ENCODE measurements at regions not wholly inside any gene's neighbourhood (a gene's known extent, or its start where the extent isn't known, plus 50 kb on each side); places are given as distances from the start of the nearest gene placed in this dataset.

- Histone ChIP-seq H3K27me3 (no peaks in the 10 kb centered on the region), H3K27ac (no peak overlapping the region), H3K4me3 (replicated peaks in 1 of 3) (no peak overlapping the region), H3K4me1 (no peaks in the 10 kb centered on the region), H3K36me3 (no peaks in the 10 kb centered on the region), H3K9me3 (no peaks in the 10 kb centered on the region)
- DNase-seq, result no peak
- no peak for TF ChIP-seq POLR2A (IDR thresholded peaks at IDR 0.05)
- intact Hi-C loops (cut with DNase I), result no loop called here
- 95 to 97% methylated on average over 2 of the region's 2 CpGs for WGBS, 2 donors
Observed at GRCh38 chr9:30765318-30765717, 1619.1 kb upstream of the ACO1 start.

DNA sequence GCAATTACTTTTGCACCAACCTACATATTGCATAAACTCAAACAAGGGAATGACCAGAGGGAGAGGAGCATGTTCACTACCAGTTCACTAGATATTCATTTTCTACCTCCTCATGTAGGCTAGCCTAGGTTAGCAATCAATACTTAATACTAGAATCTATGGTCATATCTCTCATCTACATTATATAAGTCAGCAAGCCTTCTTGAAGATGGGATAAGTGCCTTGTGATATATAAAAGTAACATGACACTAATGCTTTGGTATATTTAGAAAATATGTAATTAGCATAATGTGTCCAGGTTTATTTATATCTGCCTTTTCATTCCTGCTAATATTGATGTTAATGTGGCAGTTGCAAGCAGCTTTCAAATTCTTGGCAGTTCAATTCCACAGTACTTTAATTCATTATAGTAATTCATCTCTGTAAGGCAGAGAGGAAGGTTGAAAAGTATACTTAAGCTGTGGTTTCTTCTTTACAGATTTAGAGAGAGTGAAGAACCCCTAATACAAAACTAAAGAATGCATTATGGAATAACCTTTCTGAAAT is 1613.2 kb upstream of the ACO1 start:
- intact Hi-C loops (cut with DNase I), result no loop called here
- H3K27me3 ChIP-seq, result no peaks in the 10 kb centered on the region
- no peak overlapping the region for H3K4me3 ChIP-seq (replicated peaks in 1 of 3)
- no peaks in the 10 kb centered on the region for H3K4me1 ChIP-seq
- no peaks in the 10 kb centered on the region for H3K9me3 ChIP-seq
- TF ChIP-seq, protein P1, sequence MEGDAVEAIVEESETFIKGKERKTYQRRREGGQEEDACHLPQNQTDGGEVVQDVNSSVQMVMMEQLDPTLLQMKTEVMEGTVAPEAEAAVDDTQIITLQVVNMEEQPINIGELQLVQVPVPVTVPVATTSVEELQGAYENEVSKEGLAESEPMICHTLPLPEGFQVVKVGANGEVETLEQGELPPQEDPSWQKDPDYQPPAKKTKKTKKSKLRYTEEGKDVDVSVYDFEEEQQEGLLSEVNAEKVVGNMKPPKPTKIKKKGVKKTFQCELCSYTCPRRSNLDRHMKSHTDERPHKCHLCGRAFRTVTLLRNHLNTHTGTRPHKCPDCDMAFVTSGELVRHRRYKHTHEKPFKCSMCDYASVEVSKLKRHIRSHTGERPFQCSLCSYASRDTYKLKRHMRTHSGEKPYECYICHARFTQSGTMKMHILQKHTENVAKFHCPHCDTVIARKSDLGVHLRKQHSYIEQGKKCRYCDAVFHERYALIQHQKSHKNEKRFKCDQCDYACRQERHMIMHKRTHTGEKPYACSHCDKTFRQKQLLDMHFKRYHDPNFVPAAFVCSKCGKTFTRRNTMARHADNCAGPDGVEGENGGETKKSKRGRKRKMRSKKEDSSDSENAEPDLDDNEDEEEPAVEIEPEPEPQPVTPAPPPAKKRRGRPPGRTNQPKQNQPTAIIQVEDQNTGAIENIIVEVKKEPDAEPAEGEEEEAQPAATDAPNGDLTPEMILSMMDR (IDR thresholded peaks at IDR 0.05), result no peak
- no peak for TF ChIP-seq POLR2A (IDR thresholded peaks at IDR 0.05)
- H3K27ac ChIP-seq, result no peak overlapping the region
- DNase-seq, result no peak
- H3K36me3 ChIP-seq, result no peaks in the 10 kb centered on the region

DNA sequence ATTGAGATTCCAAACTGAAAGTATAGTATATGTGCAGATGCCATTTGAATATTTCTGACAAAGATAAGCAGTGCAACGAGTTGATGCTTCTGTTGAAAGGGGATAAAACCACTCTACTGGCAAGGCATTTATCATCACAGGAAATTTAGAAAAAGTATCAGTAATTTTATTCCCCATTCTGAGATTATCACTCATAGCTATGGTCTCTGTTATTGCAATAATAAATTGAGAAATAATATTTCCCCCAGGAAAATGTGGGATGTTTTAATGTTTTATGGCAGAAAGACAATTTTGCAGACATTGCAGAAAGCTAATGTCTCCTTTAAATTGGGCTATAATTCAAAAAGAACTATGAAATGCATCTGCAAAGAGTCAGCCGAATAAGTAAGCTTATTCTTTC is 1612.7 kb upstream of the ACO1 start:
- no peaks in the 10 kb centered on the region for H3K36me3 ChIP-seq
- no peak overlapping the region for H3K4me3 ChIP-seq (replicated peaks in 1 of 3)
- H3K9me3 ChIP-seq, result no peaks in the 10 kb centered on the region
- 56 to 64% methylated on average over 2 of the region's 2 CpGs for WGBS, 2 donors
- H3K4me1 ChIP-seq, result no peaks in the 10 kb centered on the region
- intact Hi-C loops (cut with DNase I), result no loop called here
- no peak for DNase-seq
- H3K27ac ChIP-seq, result no peak overlapping the region
- TF ChIP-seq POLR2A (IDR thresholded peaks at IDR 0.05), result no peak
- TF ChIP-seq, protein P1 (IDR thresholded peaks at IDR 0.05), result no peak
- H3K27me3 ChIP-seq, result no peaks in the 10 kb centered on the region

- no peak for DNase-seq
Observed at GRCh38 chr9:30773427-30773826, 1611.0 kb upstream of the ACO1 start.

DNA sequence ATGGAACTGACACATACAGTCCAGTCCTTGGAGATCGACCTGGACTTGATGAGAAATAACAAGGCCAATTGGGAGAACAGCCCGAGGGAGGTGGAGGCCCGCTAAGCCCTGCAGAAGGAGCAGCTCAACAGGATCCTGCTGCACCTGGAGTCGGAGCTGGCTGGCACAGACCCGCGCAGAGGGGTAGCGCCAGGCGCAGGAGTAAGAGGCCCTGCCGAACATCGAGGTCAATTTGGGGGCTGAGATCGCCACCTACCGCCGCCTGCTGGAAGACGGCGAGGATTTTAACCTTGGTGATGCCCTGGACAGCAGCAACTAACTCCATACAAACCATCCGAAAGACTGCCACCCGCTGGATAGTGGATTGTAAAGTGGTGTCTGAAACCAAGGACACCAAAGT is 1610.1 kb upstream of the ACO1 start:
- TF ChIP-seq POLR2A (IDR thresholded peaks at IDR 0.05), result no peak
- TF ChIP-seq, protein P1 (IDR thresholded peaks at IDR 0.05), result no peak
- intact Hi-C loops (cut with DNase I), result no loop called here
- Histone ChIP-seq H3K4me1 (no peaks in the 10 kb centered on the region), H3K9me3 (no peaks in the 10 kb centered on the region), H3K36me3 (no peaks in the 10 kb centered on the region), H3K27me3 (no peaks in the 10 kb centered on the region), H3K27ac (no peak overlapping the region), H3K4me3 (replicated peaks in 1 of 3) (no peak overlapping the region)
- 65 to 73% methylated on average over 16 to 17 of the region's 17 CpGs for WGBS, 2 donors
- no peak for DNase-seq

More at GRCh38 chr9:30773427-30773826, 1611.0 kb upstream of the ACO1 start:
- Histone ChIP-seq H3K27ac (no peak overlapping the region), H3K4me3 (replicated peaks in 1 of 3) (no peak overlapping the region), H3K27me3 (no peaks in the 10 kb centered on the region), H3K9me3 (no peaks in the 10 kb centered on the region), H3K4me1 (no peaks in the 10 kb centered on the region), H3K36me3 (no peaks in the 10 kb centered on the region)
- TF ChIP-seq POLR2A (IDR thresholded peaks at IDR 0.05), result no peak
- TF ChIP-seq, protein P1 (IDR thresholded peaks at IDR 0.05), result no peak
- WGBS, 2 donors, result 90 to 99% methylated on average over 9 to 10 of the region's 10 CpGs
- intact Hi-C loops (cut with DNase I), result no loop called here

GRCh38 chr9:30775236-30775635 is 1609.2 kb upstream of the ACO1 start:
- no peak overlapping the region for H3K4me3 ChIP-seq (replicated peaks in 1 of 3)
- no peaks in the 10 kb centered on the region for H3K4me1 ChIP-seq
- H3K9me3 ChIP-seq, result no peaks in the 10 kb centered on the region
- WGBS, 2 donors, result 35 to 52% methylated on average over 1 of the region's 1 CpG
- no peaks in the 10 kb centered on the region for H3K36me3 ChIP-seq
- H3K27me3 ChIP-seq, result no peaks in the 10 kb centered on the region
- no peak overlapping the region for H3K27ac ChIP-seq
- no peak for DNase-seq
- intact Hi-C loops (cut with DNase I), result no loop called here
- TF ChIP-seq, protein P1 (IDR thresholded peaks at IDR 0.05), result no peak
- no peak for TF ChIP-seq POLR2A (IDR thresholded peaks at IDR 0.05)

All from thyroid gland (tissue), 4 donors.